HepG2 (cell line): ENCODE measurements at regions not wholly inside any gene's neighbourhood (a gene's known extent, or its start where the extent isn't known, plus 50 kb on each side); places are given as distances from the start of the nearest gene placed in this dataset.

Source experiments
- ERF ChIP-seq: IDR thresholded peaks from 2 replicates; pipeline ENCODE4 v1.6.1; 2018; ENCODE audit warnings: missing biosample characterization, missing genetic modification reagents
- FLYWCH1 ChIP-seq: sonication (generic); formaldehyde crosslinking; IDR thresholded peaks from 2 replicates; pipeline ENCODE4 v1.8.1; 2023; ENCODE audit warnings: mild to moderate bottlenecking, missing genetic modification reagents
- GATAD2A ChIP-seq: IDR thresholded peaks from 2 replicates; pipeline ENCODE4 v1.6.1; 2016
- GMEB1 ChIP-seq: sonication (generic); formaldehyde crosslinking; IDR thresholded peaks from 2 replicates; pipeline ENCODE4 v1.5.1; 2020; ENCODE audit warnings: missing genetic modification reagents, mild to moderate bottlenecking, borderline replicate concordance
- IRF2 ChIP-seq: IDR thresholded peaks from 2 replicates; pipeline ENCODE4 v1.6.1; 2018; ENCODE audit warnings: missing genetic modification reagents, missing compliant biosample characterization
- KAT7 ChIP-seq: IDR thresholded peaks from 2 replicates; pipeline ENCODE4 v1.6.1; 2018; ENCODE audit warnings: borderline replicate concordance, missing compliant biosample characterization
- MEF2D ChIP-seq: sonication (generic); formaldehyde crosslinking; IDR thresholded peaks from 2 replicates; pipeline ENCODE4 v1.5.1; 2020; ENCODE audit warnings: mild to moderate bottlenecking, missing genetic modification reagents
- NR2F6 ChIP-seq, 2 experiments: IDR thresholded peaks; 2 replicates each; pipeline ENCODE4 v1.6.1; 2016; ENCODE audit warnings: antibody characterized with exemption in 1 of 2, mild to moderate bottlenecking in 1 of 2
- SAP130 ChIP-seq: IDR thresholded peaks from 2 replicates; pipeline ENCODE4 v1.6.1; 2016; ENCODE audit warnings: low read depth
- ZBTB4 ChIP-seq: sonication (generic); formaldehyde crosslinking; IDR thresholded peaks from 2 replicates; pipeline ENCODE4 v1.4.0; 2020; ENCODE audit warnings: missing genetic modification reagents, mild to moderate bottlenecking, borderline replicate concordance
- ZMAT3 ChIP-seq: sonication (generic); formaldehyde crosslinking; conservative IDR thresholded peaks from 2 replicates; pipeline ENCODE4 v1.7.0; 2021; ENCODE audit warnings: missing genetic modification reagents
- ZNF160 ChIP-seq: sonication (generic); formaldehyde crosslinking; IDR thresholded peaks from 2 replicates; pipeline ENCODE4 v1.8.0; 2022; ENCODE audit warnings: mild to moderate bottlenecking, inconsistent platforms, missing genetic modification reagents
- ZNF563 ChIP-seq: sonication (generic); formaldehyde crosslinking; IDR thresholded peaks from 2 replicates; pipeline ENCODE4 v1.8.0; 2022; ENCODE audit warnings: mild to moderate bottlenecking, moderate library complexity, missing genetic modification reagents
- ZNF83 ChIP-seq: sonication (generic); formaldehyde crosslinking; IDR thresholded peaks from 2 replicates; pipeline ENCODE4 v1.4.0; 2020; ENCODE audit warnings: missing genetic modification reagents, mild to moderate bottlenecking, borderline replicate concordance
- ZNF879 ChIP-seq: sonication (generic); formaldehyde crosslinking; IDR thresholded peaks from 2 replicates; pipeline ENCODE4 v1.8.1; 2023; ENCODE audit warnings: missing genetic modification reagents
- TF ChIP-seq, protein P1 (sequence below): IDR thresholded peaks from 2 replicates; pipeline ENCODE4 v1.6.1; 2016; ENCODE audit warnings: mild to moderate bottlenecking
- TF ChIP-seq, protein P2 (sequence below): sonication (generic); formaldehyde crosslinking; IDR thresholded peaks from 2 replicates; pipeline ENCODE4 v1.4.0; 2020; ENCODE audit warnings: missing genetic modification reagents

- TF ChIP-seq GMEB1 (CRISPR knock-in tag): no peak
- peak; percentile 24; the same call in 1 of the 2 replicates for TF ChIP-seq MEF2D
- TF ChIP-seq, protein P1, sequence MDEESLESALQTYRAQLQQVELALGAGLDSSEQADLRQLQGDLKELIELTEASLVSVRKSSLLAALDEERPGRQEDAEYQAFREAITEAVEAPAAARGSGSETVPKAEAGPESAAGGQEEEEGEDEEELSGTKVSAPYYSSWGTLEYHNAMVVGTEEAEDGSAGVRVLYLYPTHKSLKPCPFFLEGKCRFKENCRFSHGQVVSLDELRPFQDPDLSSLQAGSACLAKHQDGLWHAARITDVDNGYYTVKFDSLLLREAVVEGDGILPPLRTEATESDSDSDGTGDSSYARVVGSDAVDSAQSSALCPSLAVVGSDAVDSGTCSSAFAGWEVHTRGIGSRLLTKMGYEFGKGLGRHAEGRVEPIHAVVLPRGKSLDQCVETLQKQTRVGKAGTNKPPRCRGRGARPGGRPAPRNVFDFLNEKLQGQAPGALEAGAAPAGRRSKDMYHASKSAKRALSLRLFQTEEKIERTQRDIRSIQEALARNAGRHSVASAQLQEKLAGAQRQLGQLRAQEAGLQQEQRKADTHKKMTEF (CRISPR knock-in tag): peak; percentile 60
- peak; percentile 33; the same call in 1 of the 2 replicates for TF ChIP-seq ZBTB4 (CRISPR knock-in tag)
- TF ChIP-seq NR2F6 (IDR thresholded peaks at IDR 0.05): 0 out of 2 replicates have a peak, but pooled peaks have one; percentile 11
- TF ChIP-seq NR2F6 (CRISPR knock-in tag; IDR thresholded peaks at IDR 0.05): peak; percentile 41; the same call in 1 of the 2 replicates
- TF ChIP-seq, protein P2, sequence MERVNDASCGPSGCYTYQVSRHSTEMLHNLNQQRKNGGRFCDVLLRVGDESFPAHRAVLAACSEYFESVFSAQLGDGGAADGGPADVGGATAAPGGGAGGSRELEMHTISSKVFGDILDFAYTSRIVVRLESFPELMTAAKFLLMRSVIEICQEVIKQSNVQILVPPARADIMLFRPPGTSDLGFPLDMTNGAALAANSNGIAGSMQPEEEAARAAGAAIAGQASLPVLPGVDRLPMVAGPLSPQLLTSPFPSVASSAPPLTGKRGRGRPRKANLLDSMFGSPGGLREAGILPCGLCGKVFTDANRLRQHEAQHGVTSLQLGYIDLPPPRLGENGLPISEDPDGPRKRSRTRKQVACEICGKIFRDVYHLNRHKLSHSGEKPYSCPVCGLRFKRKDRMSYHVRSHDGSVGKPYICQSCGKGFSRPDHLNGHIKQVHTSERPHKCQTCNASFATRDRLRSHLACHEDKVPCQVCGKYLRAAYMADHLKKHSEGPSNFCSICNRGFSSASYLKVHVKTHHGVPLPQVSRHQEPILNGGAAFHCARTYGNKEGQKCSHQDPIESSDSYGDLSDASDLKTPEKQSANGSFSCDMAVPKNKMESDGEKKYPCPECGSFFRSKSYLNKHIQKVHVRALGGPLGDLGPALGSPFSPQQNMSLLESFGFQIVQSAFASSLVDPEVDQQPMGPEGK: peak; percentile 37; the same call in 1 of the 2 replicates
- no peak for TF ChIP-seq ZNF563 (CRISPR knock-in tag)
- 0 out of 2 replicates have a peak, but pooled peaks have one; percentile 62 for TF ChIP-seq ZNF160 (CRISPR knock-in tag)
- peak; percentile 34; the same call in 1 of the 2 replicates for TF ChIP-seq ZMAT3 (CRISPR knock-in tag)
- TF ChIP-seq ZNF83 (CRISPR knock-in tag): no peak
- peak; percentile 27; the same call in 1 of the 2 replicates for TF ChIP-seq GATAD2A (CRISPR knock-in tag)
- TF ChIP-seq SAP130 (CRISPR knock-in tag): peak; percentile 10; the same call in 1 of the 2 replicates
- 0 out of 2 replicates have a peak, but pooled peaks have one; percentile 46 for TF ChIP-seq ZNF879 (CRISPR knock-in tag)
- no peak for TF ChIP-seq ERF (CRISPR knock-in tag)
- 0 out of 2 replicates have a peak, but pooled peaks have one; percentile 32 for TF ChIP-seq FLYWCH1 (CRISPR knock-in tag)
- 0 out of 2 replicates have a peak, but pooled peaks have one; percentile 23 for TF ChIP-seq KAT7 (CRISPR knock-in tag)
- TF ChIP-seq IRF2 (CRISPR knock-in tag): 0 out of 2 replicates have a peak, but pooled peaks have one; percentile 13
Measured at GRCh38 chr6:137751768-137752560, 115.1 kb upstream of the TNFAIP3 start (continued).
